Subcutaneous abdominal adipose tissue (tissue), 5 donors: ENCODE measurements at regions not wholly inside any gene's neighbourhood (a gene's known extent, or its start where the extent isn't known, plus 50 kb on each side); places are given as distances from the start of the nearest gene placed in this dataset.

Experiments
- H3K27ac ChIP-seq: one replicate; pipeline ENCODE4 v1.7.0; 2013; ENCODE audit warnings: low read depth, mild to moderate bottlenecking, inconsistent platforms, low read length, moderate library complexity
- H3K27me3 ChIP-seq, 5 donors: one replicate each; pipeline ENCODE4 v1.7.0; 2013; ENCODE audit warnings: low read length in 5 of 5, inconsistent platforms in 1 of 5; ENCODE audit not compliant: control insufficient read depth in 5 of 5, insufficient read depth in 4 of 5
- H3K36me3 ChIP-seq, 5 donors: one replicate each; pipeline ENCODE4 v1.7.0; 2013; ENCODE audit warnings: low read length in 5 of 5; ENCODE audit not compliant: control insufficient read depth in 5 of 5, insufficient read depth in 5 of 5
- H3K4me1 ChIP-seq, 5 donors: one replicate each; pipeline ENCODE4 v1.7.0; 2013; ENCODE audit warnings: low read length in 5 of 5, mild to moderate bottlenecking in 3 of 5, moderate library complexity in 1 of 5; ENCODE audit not compliant: control insufficient read depth in 5 of 5, insufficient read depth in 5 of 5
- H3K4me3 ChIP-seq, 5 donors: one replicate each; pipeline ENCODE4 v1.7.0; 2013; ENCODE audit warnings: low read length in 5 of 5, low read depth in 1 of 5
- H3K9ac ChIP-seq, 5 donors: one replicate each; pipeline ENCODE4 v1.7.0; 2013; ENCODE audit warnings: low read length in 5 of 5, mild to moderate bottlenecking in 4 of 5, moderate library complexity in 3 of 5
- H3K9me3 ChIP-seq, 5 donors: one replicate each; pipeline ENCODE4 v1.7.0; 2013; ENCODE audit warnings: low read length in 5 of 5; ENCODE audit not compliant: control insufficient read depth in 5 of 5
- donor health status: healthy.
- donor health status: healthy.
- donor health status: healthy.
- donor health status: healthy.
- donor health status: healthy.

GRCh38 chr14:26276757-26277156 lies 321.1 kb downstream of the NOVA1 start:
- Histone ChIP-seq H3K4me1 (peaks cover 0 to 2% (median 0%) of the 10 kb centered on the region in 5 donors), H3K27ac (no peak overlapping the region), H3K9me3 (no peaks in the 10 kb centered on the region), H3K9ac (no peak overlapping the region), H3K27me3 (no peaks in the 10 kb centered on the region), H3K36me3 (no peaks in the 10 kb centered on the region), H3K4me3 (no peak overlapping the region)

DNA sequence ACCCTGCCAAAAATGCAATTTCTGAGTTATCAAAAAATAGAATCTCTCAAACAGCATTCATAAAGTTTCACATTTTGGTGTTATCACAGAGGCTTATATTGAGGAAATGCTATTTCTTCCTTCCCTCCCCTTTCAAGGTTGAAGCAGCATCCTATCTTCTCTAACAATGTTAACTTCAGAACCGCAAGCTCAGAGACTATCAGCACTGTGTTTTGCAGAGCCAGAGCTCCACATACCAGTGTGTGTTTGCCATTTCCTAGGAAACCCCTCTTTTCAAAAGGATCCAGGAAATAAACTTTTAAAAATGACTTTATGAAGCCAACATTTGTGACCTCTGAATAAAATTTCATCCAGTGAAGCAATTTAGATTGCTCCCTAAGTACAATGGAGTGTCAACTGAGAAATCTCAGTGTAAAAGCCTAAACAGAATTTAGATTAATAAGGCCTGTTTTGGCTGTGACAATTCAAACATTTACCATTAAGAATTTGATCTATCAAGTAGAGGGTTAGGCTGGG lies 332.6 kb downstream of the NOVA1 start:
- no peak overlapping the region for H3K9ac ChIP-seq
- no peak overlapping the region for H3K27ac ChIP-seq
- H3K4me1 ChIP-seq: no peaks in the 10 kb centered on the region
- H3K27me3 ChIP-seq: no peaks in the 10 kb centered on the region
- no peaks in the 10 kb centered on the region for H3K9me3 ChIP-seq
- no peaks in the 10 kb centered on the region for H3K36me3 ChIP-seq
- no peak overlapping the region for H3K4me3 ChIP-seq

DNA sequence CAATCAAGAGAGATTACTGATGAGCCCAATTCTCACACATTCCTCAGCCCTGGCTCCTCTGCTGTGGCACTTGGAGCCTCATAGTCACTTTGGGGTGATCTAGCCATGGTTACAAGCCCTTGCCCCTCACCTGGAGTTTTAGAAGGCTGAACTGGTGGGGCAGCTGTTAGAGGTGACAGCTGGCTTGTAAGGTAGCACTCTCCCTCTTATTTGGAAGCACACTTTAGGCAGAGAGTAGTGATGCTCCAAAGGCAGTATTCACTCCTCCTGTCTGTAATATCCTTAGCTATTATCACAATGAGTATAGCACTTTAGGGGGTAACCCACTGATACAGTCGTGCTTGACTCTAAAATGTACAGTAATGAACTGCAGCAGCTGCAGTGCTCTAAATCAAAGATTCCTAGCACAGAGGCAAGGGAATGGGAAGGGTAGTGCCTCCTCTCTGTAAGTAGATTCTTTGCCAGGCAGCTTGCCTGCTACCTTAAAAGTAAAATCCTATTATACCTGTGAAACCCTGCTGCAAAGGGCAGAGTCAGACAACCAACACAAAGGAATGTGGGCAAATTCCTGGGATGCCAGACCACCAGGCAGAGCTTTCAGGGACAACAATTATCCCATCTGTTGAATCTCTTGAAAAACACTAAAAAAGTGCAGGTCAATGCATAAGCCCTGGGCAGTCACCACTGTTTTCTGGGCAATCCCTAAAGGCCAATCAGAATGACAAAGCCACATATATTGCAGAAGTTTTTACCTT lies 336.3 kb downstream of the NOVA1 start:
- Histone ChIP-seq H3K36me3 (no peaks in the 10 kb centered on the region), H3K4me3 (no peak overlapping the region)

GRCh38 chr14:26255213-26255612 lies 342.6 kb downstream of the NOVA1 start:
- no peaks in the 10 kb centered on the region for H3K9me3 ChIP-seq
- no peak overlapping the region for H3K27ac ChIP-seq
- H3K4me1 ChIP-seq: no peaks in the 10 kb centered on the region
- H3K9ac ChIP-seq: no peak overlapping the region
- H3K36me3 ChIP-seq: no peaks in the 10 kb centered on the region
- H3K27me3 ChIP-seq: no peaks in the 10 kb centered on the region
- H3K4me3 ChIP-seq: no peak overlapping the region

More for the DNA sequence above, 336.3 kb downstream of the NOVA1 start:
- H3K27ac ChIP-seq: no peak overlapping the region
- H3K9me3 ChIP-seq: no peaks in the 10 kb centered on the region
- no peak overlapping the region for H3K9ac ChIP-seq
- H3K4me1 ChIP-seq: no peaks in the 10 kb centered on the region
- H3K27me3 ChIP-seq: no peaks in the 10 kb centered on the region

DNA sequence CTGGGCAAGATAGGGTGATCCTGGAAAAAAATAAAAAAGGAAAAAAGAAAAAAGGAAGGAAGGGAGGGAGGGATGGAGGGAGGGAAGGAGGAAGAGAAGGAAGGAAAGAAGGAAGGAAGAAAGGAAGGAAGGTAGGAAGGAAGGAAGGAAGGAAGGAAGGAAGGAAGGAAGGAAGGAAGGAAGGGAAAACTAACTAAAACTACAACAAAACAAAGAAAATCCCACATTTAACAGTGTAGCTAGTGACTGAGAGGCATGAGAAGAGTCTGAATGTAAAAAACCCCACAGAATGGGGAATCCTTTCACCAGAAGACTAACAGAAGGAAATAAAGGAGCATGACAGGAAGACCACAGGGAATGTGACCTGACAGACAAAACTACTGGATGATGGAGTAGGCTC lies 345.7 kb downstream of the NOVA1 start:
- Histone ChIP-seq H3K27ac (no peak overlapping the region), H3K4me1 (no peaks in the 10 kb centered on the region), H3K36me3 (no peaks in the 10 kb centered on the region), H3K4me3 (no peak overlapping the region), H3K9me3 (peaks cover 0 to 2% (median 0%) of the 10 kb centered on the region in 5 donors), H3K9ac (no peak overlapping the region), H3K27me3 (no peaks in the 10 kb centered on the region)

DNA sequence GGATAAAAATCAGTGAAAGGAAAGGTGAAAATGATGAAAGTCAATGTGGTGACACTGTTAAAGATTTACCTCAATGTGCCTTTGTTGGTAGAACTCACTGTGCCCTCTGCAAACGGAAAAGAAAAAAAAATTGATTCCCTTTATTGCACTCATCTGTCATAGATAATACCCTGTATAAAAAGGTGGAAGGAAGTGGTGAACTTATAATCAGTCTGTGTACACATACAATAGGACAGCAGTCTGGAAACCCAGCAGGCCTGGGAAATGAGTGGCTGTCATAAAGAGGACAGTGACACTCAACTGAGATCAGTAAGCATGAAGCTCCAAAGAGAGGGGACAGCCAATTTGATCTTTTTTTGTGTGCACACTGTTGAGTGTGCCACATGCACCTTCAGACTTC lies 364.7 kb downstream of the NOVA1 start:
- no peak overlapping the region for H3K9ac ChIP-seq
- no peaks in the 10 kb centered on the region for H3K9me3 ChIP-seq
- no peaks in the 10 kb centered on the region for H3K27me3 ChIP-seq
- no peaks in the 10 kb centered on the region for H3K4me1 ChIP-seq
- no peaks in the 10 kb centered on the region for H3K36me3 ChIP-seq
- no peak overlapping the region for H3K4me3 ChIP-seq
- no peak overlapping the region for H3K27ac ChIP-seq

DNA sequence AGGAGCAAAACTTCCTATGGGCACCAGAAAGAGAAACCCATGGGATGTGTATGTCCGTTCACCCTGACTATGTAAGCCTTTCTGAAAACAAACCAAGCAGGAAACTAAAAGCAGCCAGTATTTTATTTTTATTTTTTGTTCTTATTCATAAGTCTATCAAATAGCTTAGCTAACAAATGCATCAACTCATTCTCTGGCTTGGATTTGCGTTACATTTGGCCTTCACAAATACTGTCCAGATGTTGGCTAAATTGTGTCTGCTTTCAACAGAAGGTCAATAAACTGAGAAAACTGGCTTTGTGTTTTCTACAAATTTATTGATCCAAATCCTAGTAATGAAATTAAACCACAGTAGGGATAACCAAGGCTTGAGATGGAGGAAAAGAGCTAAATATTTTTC lies 379.0 kb downstream of the NOVA1 start:
- H3K9me3 ChIP-seq: no peaks in the 10 kb centered on the region
- H3K27me3 ChIP-seq: no peaks in the 10 kb centered on the region
- H3K4me3 ChIP-seq: no peak overlapping the region
- no peak overlapping the region for H3K27ac ChIP-seq
- H3K4me1 ChIP-seq: peaks cover 0 to 10% (median 0%) of the 10 kb centered on the region in 5 donors
- H3K9ac ChIP-seq: no peak overlapping the region
- H3K36me3 ChIP-seq: no peaks in the 10 kb centered on the region

GRCh38 chr14:26217778-26218177 lies 380.1 kb downstream of the NOVA1 start:
- Histone ChIP-seq H3K36me3 (no peaks in the 10 kb centered on the region), H3K9ac (no peak overlapping the region), H3K4me3 (no peak overlapping the region), H3K27me3 (no peaks in the 10 kb centered on the region), H3K4me1 (peaks cover 0 to 10% (median 0%) of the 10 kb centered on the region in 5 donors), H3K9me3 (no peaks in the 10 kb centered on the region), H3K27ac (no peak overlapping the region)

DNA sequence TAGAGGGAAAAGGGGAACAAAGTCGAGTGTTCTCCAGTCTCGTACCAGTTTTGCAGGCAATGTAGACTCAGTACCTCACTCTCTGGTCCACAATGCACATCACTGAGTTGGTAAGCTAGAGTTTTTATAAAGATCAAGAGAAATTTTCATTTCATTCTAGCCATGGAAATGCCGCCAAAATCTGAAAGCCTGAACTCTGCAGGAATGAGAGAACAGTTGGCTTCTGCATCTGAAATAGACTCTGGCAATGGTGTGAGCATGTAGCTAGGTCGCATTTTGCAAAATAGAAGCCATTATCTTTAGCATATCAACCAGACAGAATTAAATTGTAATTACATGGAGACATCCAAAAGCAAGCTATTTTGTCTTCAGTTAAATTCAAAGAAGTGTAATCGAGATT lies 381.0 kb downstream of the NOVA1 start:
- H3K9ac ChIP-seq: no peak overlapping the region
- no peaks in the 10 kb centered on the region for H3K9me3 ChIP-seq
- H3K4me3 ChIP-seq: no peak overlapping the region
- peaks cover 0 to 10% (median 0%) of the 10 kb centered on the region in 5 donors for H3K4me1 ChIP-seq
- H3K36me3 ChIP-seq: no peaks in the 10 kb centered on the region
- H3K27me3 ChIP-seq: no peaks in the 10 kb centered on the region
- H3K27ac ChIP-seq: no peak overlapping the region

- H3K9me3 ChIP-seq: no peaks in the 10 kb centered on the region
- no peaks in the 10 kb centered on the region for H3K27me3 ChIP-seq
- no peaks in the 10 kb centered on the region for H3K36me3 ChIP-seq
- H3K27ac ChIP-seq: no peak overlapping the region
- H3K4me1 ChIP-seq: peaks cover 0 to 10% (median 0%) of the 10 kb centered on the region in 5 donors
- H3K9ac ChIP-seq: no peak overlapping the region
- H3K4me3 ChIP-seq: no peak overlapping the region
These were observed 383.8 kb downstream of the NOVA1 start for GRCh38 chr14:26213846-26214575.
